DMS53 treated with DMSO at 0.1 percent for 48 hours (cell line): ENCODE measurements at regions not wholly inside any gene's neighbourhood (a gene's known extent, or its start where the extent isn't known, plus 50 kb on each side); places are given as distances from the start of the nearest gene placed in this dataset.
A peak's percentile ranks its signal among the peaks of the same experiment; 100 is the strongest.

ENCODE experiments used
- DNase-seq: peaks from one replicate; lab custom pipeline; 2025; ENCODE audit not compliant: unreplicated experiment; lab: John Stamatoyannopoulos, UW

- peak; percentile 89 for DNase-seq
Measured at GRCh38 chr6:26196846-26197635, 109.8 kb downstream of the HFE start.

DNA sequence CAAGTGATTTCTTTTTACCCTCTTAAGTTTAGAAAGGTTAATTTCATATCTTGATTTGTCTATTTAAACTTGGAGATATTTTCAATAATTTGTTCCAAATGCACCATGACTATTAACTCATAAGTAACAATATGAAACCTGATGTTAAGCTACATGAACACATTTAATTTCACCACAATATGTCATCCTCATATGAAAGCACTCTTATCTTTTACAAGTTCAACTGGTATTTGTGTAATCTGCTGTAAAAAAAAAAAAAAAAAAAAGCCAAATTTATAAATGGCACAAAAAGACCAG is 110.4 kb downstream of the HFE start:
- DNase-seq = no peak

- DNase-seq = peak; percentile 53
Measured at GRCh38 chr6:26197933-26198721, 110.9 kb downstream of the HFE start.

DNA sequence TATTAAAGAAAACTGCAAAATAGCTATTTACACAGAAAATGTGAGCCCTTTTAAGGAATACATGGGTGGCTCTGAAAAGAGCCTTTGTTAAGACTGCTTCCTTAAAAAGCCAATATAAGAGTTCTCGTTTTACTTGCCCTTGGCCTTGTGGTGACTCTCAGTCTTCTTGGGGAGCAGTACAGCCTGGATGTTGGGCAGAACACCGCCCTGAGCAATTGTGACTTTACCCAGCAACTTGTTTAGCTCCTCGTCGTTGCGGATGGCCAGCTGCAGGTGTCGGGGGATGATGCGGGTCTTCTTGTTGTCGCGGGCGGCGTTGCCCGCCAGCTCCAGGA is 111.5 kb downstream of the HFE start:
- DNase-seq = no peak

DNA sequence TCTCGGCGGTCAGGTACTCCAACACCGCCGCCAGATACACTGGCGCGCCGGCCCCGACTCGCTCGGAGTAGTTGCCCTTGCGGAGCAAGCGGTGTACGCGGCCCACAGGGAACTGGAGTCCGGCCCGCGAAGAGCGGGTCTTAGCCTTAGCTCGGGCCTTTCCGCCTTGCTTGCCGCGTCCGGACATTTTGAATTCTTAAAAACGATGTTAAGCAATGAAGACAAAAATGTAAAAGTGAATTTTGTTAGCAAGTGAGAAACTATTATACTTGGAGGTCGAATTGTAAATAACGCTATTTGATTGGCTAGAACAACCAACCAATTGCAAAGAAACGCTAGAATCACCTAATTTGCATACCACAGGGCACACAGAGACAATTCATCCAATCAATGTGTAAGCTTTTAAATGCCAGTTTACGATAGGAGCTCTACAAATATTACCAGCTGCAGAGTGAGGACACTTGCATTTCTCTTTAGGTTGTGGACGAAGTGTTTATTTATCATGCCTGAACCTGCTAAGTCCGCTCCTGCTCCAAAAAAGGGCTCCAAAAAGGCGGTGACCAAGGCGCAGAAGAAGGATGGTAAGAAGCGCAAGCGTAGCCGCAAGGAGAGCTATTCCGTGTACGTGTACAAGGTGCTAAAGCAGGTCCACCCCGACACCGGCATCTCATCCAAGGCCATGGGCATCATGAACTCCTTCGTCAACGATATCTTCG is 112.0 kb downstream of the HFE start:
- DNase-seq = peak; percentile 91

- DNase-seq = peak; percentile 77
Measured at GRCh38 chr6:26199773-26200764, 112.8 kb downstream of the HFE start.

DNA sequence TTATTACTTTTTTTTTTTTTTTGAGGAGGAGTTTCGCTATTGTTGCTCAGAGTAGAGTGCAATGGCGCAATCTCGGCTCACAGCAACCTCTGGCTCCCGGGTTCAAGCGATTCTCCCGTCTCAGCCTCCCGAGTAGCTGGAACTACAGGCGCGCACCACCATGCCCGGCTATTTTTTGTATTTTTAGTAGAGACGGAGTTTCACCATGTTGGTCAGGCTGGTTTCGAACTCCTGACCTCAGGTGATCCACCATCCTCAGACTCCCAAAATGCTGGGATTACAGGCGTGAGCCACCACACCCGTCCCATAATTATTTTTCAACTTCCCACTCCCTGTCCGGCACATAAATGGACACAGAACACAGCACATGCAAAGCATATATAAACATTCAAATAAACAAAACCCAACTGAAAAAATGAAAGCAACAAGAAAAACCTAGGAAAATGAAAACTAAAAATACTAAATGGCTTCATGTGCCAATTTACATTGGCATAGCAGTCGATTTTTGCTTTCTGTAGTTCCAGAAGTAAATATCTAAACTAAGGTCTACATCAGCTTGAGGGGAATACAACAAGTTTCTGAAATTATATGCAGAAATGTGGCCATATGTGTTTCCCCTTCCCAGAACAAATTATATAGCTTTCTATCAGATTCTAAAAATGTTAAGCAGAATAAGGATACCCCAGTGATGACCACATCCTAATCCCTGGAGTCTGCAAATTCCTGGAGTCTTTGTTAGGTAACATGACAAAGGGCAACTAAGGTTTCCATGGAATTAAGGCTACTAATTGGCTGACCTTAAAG is 113.9 kb downstream of the HFE start:
- DNase-seq = no peak

GRCh38 chr6:26202201-26202611 is 115.0 kb downstream of the HFE start:
- no peak for DNase-seq

DNA sequence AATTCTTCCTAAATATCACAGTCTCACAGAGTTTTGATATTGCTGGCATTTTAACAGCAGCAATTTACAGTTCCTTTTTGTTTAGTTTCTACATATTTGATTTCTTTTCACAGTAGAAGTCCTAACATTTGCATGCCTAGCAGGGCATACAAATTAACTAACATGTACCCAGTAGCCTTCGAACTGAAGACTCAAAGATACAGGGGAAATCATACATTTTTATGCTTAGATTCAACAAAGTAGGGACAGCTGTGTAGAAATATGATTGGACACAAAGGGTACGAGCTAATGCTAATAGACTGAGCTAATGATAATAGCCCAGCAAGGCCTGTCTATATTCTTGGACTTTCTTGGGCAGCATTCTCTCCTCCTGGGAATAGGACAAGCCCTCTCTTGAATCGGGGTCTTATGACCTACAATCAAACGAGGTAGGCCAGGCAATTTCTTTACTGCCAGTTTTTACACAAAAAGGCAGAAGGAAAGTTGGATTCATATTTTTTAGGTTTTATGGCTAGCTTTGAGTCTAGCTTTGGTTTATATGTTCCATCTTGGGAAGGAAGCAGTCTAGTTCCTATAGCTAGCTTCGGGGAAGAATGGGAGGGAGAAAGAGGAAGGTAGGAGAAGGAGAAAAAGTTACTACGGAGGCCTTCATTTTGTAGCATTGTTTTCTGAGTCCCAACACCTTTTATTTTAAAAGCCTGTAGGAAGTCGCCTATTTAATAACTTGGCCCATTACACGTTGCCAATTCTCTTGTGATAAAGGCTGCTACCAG is 115.8 kb downstream of the HFE start:
- DNase-seq = no peak

DNA sequence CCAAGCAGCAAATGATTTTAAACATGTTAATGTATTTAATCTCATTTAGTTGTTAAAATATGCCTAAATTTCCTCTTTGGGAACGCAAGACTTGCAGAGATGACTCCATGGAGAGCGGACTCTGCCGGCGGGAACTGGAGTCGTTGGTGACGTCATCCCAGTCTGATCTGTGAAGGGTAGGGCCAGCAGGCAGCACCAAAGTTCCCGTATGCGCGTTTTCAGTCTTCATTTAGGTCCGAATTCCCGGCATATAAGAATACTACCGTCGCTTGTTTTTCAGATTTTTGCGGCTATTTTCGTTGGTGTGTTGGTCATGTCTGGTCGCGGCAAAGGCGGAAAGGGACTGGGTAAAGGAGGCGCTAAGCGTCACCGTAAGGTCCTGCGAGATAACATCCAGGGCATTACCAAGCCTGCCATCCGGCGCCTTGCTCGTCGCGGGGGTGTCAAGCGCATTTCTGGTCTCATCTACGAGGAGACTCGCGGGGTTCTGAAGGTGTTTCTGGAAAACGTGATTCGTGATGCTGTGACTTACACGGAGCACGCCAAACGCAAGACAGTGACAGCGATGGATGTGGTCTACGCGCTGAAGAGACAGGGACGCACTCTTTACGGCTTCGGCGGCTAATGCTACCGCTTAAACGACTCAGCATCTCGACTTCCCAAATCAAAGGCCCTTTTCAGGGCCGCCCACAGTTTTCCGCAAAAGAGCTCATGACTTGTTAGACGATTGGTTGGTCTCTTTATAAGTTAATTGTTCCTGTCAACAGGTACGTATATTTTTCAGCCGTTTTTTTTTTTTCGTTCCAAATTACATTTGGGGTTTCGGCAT is 117.3 kb downstream of the HFE start:
- peak; percentile 93 for DNase-seq

- DNase-seq = peak; percentile 88
Measured at GRCh38 chr6:26205161-26205624, 118.0 kb downstream of the HFE start.

DNA sequence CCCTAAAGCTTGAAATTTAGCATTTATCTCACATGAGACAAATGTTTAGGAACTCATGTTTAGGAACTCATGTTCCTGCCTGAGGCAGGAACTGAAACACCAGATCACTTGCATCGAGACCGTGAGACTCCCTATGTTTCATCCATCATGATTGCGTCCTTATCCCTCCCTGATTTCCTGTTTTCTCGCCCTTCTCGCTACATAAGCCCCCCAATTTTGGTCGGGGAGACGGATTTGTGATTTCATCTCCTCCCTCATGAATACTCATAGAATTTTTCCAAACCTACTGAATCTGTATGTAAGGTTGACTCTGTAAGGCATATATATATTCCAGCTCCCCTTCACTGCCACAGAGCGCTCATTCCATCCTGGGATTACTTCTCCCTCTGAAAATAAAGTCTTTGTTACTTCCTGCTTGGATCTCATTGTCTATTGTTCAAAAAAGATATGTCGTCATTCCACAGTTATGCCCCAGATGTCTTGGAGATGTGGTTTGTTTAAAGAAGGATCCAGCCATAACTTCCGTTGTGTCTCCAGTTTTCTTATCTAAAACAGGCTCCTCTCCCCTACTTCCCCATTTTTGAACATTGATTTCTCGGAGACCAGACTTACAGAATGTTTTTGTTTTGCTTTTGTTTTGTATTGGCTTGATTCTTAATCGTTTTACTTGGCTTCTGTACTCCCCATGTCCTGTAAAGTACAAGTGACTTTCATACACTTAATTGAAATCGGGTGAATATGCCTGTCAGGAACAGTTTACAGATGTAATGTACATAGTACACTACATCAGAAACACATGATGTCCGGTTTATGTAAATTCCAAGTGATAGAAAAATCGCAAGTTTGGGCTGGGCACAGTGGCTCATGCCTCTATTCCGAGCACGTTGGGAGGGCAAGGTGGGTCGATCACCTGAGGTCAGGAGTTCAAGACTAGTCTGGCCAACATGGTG is 118.7 kb downstream of the HFE start:
- peak; percentile 81 for DNase-seq

DNA sequence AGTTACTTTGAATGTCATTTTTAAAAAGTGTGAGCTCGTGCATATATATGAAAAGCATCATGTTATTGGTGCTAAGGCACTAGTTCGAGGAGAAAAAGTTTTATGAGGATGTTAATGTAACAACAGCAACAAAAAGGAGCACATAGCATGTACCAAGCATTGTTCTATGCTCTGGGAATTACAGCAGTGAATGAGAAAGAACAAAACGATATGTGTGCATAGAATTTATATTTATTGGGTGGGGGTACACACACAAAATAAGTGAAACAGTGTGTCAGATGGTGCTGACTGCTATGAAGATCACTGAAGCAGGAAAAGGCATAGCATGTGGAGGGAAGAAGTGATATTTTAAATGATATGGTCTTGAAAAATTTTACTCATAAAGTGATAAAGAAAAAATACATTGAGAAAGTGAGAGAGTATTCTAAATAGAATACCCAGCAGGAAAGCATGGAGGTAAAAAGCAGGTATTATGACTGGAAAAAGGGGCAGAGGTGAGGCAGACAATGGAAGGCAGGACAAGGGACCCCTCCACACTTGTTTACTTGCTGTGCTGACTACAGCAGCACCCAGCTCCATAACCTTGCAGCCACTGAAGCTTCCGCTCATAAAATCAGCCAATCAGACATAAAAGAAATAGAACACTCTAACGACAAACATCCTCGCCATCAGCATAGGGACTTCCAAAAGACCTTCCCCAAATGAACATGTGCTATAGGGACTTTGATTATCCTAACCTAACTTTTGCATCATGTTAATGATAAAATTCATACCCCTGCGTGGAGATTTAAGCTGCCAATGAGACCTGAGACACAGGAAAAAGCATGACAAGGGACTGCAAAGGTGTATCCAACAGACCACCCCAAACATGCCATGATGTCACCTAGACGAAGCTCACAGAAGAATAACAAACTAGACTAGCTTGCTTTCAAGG is 119.9 kb downstream of the HFE start:
- DNase-seq = no peak

GRCh38 chr6:26211963-26212362 is 124.7 kb downstream of the HFE start:
- DNase-seq = no peak

- no peak for DNase-seq
Measured at GRCh38 chr6:26213334-26214075, 126.3 kb downstream of the HFE start.
